OCI-LY7 (cell line): ENCODE measurements at regions not wholly inside any gene's neighbourhood (a gene's known extent, or its start where the extent isn't known, plus 50 kb on each side); places are given as distances from the start of the nearest gene placed in this dataset.

ENCODE experiments used
- BruUV-seq: library from RNA; stranded (reverse); fragments of 400-500 nt; replicated peaks from 2 replicates; lab custom pipeline; 2021; lab: Mats Ljungman, UMichigan
- CTCF ChIA-PET: fragments of 300-600 bp; sonication (Branson Sonifier 250); formaldehyde crosslinking; loops from one replicate; lab custom pipeline; 2022; ENCODE audit warnings: antibody characterized with exemption; ENCODE audit not compliant: unreplicated experiment; lab: Charles Lee
- POLR2A ChIA-PET: fragments of 300-600 bp; sonication (Branson Sonifier 250); formaldehyde crosslinking; loops from one replicate; lab custom pipeline; 2022; ENCODE audit warnings: antibody characterized with exemption; lab: Charles Lee
- DNase-seq: peaks from one replicate; pipeline ENCODE4 v3.0.0-alpha.2; 2015; ENCODE audit warnings: low spot score
- H2AFZ ChIP-seq: fragments of 200-600 bp; sonication (generic), shearing (Covaris generic); 2 replicates; pipeline ENCODE4 v1.6.1; 2014; ENCODE audit warnings: mild to moderate bottlenecking, antibody characterized with exemption, low read length, moderate library complexity
- H3K27ac ChIP-seq: fragments of 200-600 bp; sonication (generic); 2 replicates; pipeline ENCODE4 v1.5.1; 2014; ENCODE audit warnings: mixed run types, low read depth, mild to moderate bottlenecking, moderate library complexity, low read length, inconsistent platforms; ENCODE audit not compliant: poor library complexity, severe bottlenecking
- H3K36me3 ChIP-seq: fragments of 200-600 bp; sonication (generic); 2 replicates; pipeline ENCODE4 v1.6.1; 2014; ENCODE audit warnings: mild to moderate bottlenecking, antibody characterized with exemption, low read length, moderate library complexity, mixed read lengths; ENCODE audit not compliant: insufficient read depth
- H3K4me1 ChIP-seq: fragments of 200-600 bp; sonication (generic); 2 replicates; pipeline ENCODE4 v1.5.1; 2014; ENCODE audit warnings: mild to moderate bottlenecking, low read length; ENCODE audit not compliant: insufficient read depth, poor library complexity, severe bottlenecking
- H3K4me2 ChIP-seq: fragments of 200-600 bp; sonication (generic); 2 replicates; pipeline ENCODE4 v1.6.1; 2014; ENCODE audit warnings: mild to moderate bottlenecking, low read length
- H3K4me3 ChIP-seq: fragments of 200-600 bp; sonication (generic); 2 replicates; pipeline ENCODE4 v1.5.1; 2014; ENCODE audit warnings: mild to moderate bottlenecking, low read depth, low read length; ENCODE audit not compliant: poor library complexity, severe bottlenecking
- H3K79me2 ChIP-seq: fragments of 200-600 bp; sonication (generic); 2 replicates; pipeline ENCODE4 v1.6.1; 2016; ENCODE audit warnings: low read depth, mild to moderate bottlenecking, low read length, moderate library complexity, mixed read lengths; ENCODE audit not compliant: insufficient read depth
- H3K9me2 ChIP-seq: fragments of 200-600 bp; sonication (generic); 2 replicates; pipeline ENCODE4 v1.6.1; 2016; ENCODE audit warnings: mild to moderate bottlenecking, low read length, mixed read lengths; ENCODE audit not compliant: insufficient read depth
- H3K9me3 ChIP-seq: fragments of 200-600 bp; sonication (generic); 2 replicates; pipeline ENCODE4 v1.6.1; 2014; ENCODE audit warnings: mild to moderate bottlenecking, mixed run types, low read length, mixed read lengths
- H4K20me1 ChIP-seq: fragments of 200-600 bp; sonication (generic); 2 replicates; pipeline ENCODE4 v1.6.1; 2014; ENCODE audit warnings: mild to moderate bottlenecking, antibody characterized with exemption, low read length, moderate library complexity, mixed read lengths; ENCODE audit not compliant: insufficient read depth
- EZH2phosphoT487 ChIP-seq: fragments of 200-600 bp; sonication (generic); IDR thresholded peaks from 2 replicates; pipeline ENCODE4 v1.6.1; 2018; ENCODE audit warnings: low read depth, borderline replicate concordance, mild to moderate bottlenecking, mixed run types, antibody characterized with exemption, low read length, moderate library complexity, mixed read lengths
- intact Hi-C: fragments of 100-400 bp; cut with micrococcal nuclease; formaldehyde crosslinking; loops from one replicate; pipeline ENCODE4 v1.10.0; 2022; ENCODE audit not compliant: unreplicated experiment
- TF ChIP-seq, protein P1 (sequence below): fragments of 200-600 bp; sonication (generic); conservative IDR thresholded peaks from 2 replicates; pipeline ENCODE4 v1.5.1; 2014; ENCODE audit warnings: mild to moderate bottlenecking, antibody characterized with exemption, low read length, moderate library complexity, mixed read lengths

- Histone ChIP-seq H3K4me3 (no peak overlapping the region), H2AFZ (no peak overlapping the region), H3K36me3 (no peaks in the 10 kb centered on the region), H3K9me2 (no peaks in the 10 kb centered on the region), H3K9me3 (no peaks in the 10 kb centered on the region), H3K4me1 (no peaks in the 10 kb centered on the region), H3K4me2 (no peak overlapping the region), H4K20me1 (no peaks in the 10 kb centered on the region), H3K79me2 (no peaks in the 10 kb centered on the region), H3K27ac (no peak overlapping the region)
- DNase-seq: no peak
- ChIA-PET CTCF (no interaction called here), POLR2A (no interaction called here)
- intact Hi-C loops: no loop called here
- BruUV-seq: no TSS peak
- TF ChIP-seq, protein P1, sequence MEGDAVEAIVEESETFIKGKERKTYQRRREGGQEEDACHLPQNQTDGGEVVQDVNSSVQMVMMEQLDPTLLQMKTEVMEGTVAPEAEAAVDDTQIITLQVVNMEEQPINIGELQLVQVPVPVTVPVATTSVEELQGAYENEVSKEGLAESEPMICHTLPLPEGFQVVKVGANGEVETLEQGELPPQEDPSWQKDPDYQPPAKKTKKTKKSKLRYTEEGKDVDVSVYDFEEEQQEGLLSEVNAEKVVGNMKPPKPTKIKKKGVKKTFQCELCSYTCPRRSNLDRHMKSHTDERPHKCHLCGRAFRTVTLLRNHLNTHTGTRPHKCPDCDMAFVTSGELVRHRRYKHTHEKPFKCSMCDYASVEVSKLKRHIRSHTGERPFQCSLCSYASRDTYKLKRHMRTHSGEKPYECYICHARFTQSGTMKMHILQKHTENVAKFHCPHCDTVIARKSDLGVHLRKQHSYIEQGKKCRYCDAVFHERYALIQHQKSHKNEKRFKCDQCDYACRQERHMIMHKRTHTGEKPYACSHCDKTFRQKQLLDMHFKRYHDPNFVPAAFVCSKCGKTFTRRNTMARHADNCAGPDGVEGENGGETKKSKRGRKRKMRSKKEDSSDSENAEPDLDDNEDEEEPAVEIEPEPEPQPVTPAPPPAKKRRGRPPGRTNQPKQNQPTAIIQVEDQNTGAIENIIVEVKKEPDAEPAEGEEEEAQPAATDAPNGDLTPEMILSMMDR: no peak
- no peak for TF ChIP-seq EZH2phosphoT487
Measured at GRCh38 chr15:93294066-93294465, 205.1 kb upstream of the RGMA start.

DNA sequence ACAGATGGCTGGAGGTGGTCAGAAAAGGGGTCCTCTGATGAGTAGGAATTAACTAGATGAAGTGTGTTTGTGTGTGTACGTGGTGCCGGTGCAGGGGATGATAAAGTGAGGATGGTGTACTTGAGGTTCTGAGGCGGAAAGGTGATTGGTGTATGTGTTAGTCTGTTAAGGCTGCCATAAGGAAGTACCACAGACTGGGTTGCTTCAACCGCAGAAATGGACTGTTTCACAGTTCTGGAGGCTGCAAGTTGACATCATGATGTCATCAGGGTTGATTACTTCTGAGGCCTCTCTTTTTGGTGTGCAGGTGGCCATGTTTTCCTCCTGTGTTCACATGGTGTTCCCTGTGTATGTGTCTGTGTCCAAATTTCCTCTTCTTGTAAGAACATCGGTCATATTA lies 202.4 kb upstream of the RGMA start:
- BruUV-seq: no TSS peak
- CTCF ChIA-PET: no interaction called here
- H3K4me2 ChIP-seq: no peak overlapping the region
- no peaks in the 10 kb centered on the region for H3K79me2 ChIP-seq
- no peaks in the 10 kb centered on the region for H3K4me1 ChIP-seq
- no peaks in the 10 kb centered on the region for H3K9me2 ChIP-seq
- no peak for DNase-seq
- POLR2A ChIA-PET: interaction anchor here (0.5 kb wide), 1 partner anchor 16 kb away, joined by 3 read pairs; no protein-coding TSS in a partner anchor
- no peaks in the 10 kb centered on the region for H3K36me3 ChIP-seq
- no peak overlapping the region for H3K27ac ChIP-seq
- H2AFZ ChIP-seq: no peak overlapping the region
- intact Hi-C loops: no loop called here
- no peak for TF ChIP-seq EZH2phosphoT487
- TF ChIP-seq, protein P1: no peak
- no peaks in the 10 kb centered on the region for H4K20me1 ChIP-seq
- H3K9me3 ChIP-seq: no peaks in the 10 kb centered on the region
- no peak overlapping the region for H3K4me3 ChIP-seq

DNA sequence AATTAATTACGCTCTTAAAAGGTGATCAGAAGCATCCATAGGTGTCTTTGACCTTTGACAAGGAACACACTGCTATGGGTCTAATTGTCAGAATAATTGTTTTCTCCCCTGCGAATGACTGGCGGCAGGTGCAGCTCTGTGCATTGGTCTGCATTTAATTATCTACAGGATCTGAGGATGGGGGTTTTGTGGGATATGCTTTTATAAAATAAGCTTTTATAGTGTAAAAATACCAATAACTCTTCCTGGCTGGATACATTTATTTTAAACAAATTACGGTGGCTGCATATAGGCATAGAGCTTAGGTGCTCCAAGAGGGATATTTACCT lies 201.6 kb upstream of the RGMA start:
- Histone ChIP-seq H3K9me3 (no peaks in the 10 kb centered on the region), H3K4me3 (no peak overlapping the region), H3K79me2 (no peaks in the 10 kb centered on the region), H3K36me3 (no peaks in the 10 kb centered on the region), H3K4me2 (no peak overlapping the region), H4K20me1 (no peaks in the 10 kb centered on the region), H3K27ac (no peak overlapping the region), H3K9me2 (no peaks in the 10 kb centered on the region), H2AFZ (no peak overlapping the region), H3K4me1 (no peaks in the 10 kb centered on the region)
- DNase-seq: no peak
- TF ChIP-seq, protein P1: no peak
- TF ChIP-seq EZH2phosphoT487: no peak
- BruUV-seq: no TSS peak
- CTCF ChIA-PET: no interaction called here
- POLR2A ChIA-PET: no interaction called here
- intact Hi-C loops: no loop called here
